Colonic mucosa (tissue), 4 donors: ENCODE measurements at regions not wholly inside any gene's neighbourhood (a gene's known extent, or its start where the extent isn't known, plus 50 kb on each side); places are given as distances from the start of the nearest gene placed in this dataset.

ENCODE experiments used
- DNase-seq: peaks from one replicate; pipeline ENCODE4 v3.0.0-alpha.2; 2020
- H3K27ac ChIP-seq: fragments of 200-600 bp; one replicate; pipeline ENCODE4 v1.8.0; 2021
- H3K27me3 ChIP-seq: fragments of 200-600 bp; one replicate; pipeline ENCODE4 v1.8.0; 2021
- H3K36me3 ChIP-seq: fragments of 200-600 bp; one replicate; pipeline ENCODE4 v1.8.0; 2021
- H3K4me1 ChIP-seq: fragments of 200-600 bp; one replicate; pipeline ENCODE4 v1.8.0; 2021; ENCODE audit warnings: mild to moderate bottlenecking
- H3K4me3 ChIP-seq: fragments of 200-600 bp; one replicate; pipeline ENCODE4 v1.8.0; 2021
- H3K9ac ChIP-seq, 2 donors: one replicate each; pipeline ENCODE4 v1.7.0; 2013; ENCODE audit warnings: control low read depth in 2 of 2, low read depth in 2 of 2, low read length in 2 of 2
- H3K9me3 ChIP-seq: fragments of 200-600 bp; one replicate; pipeline ENCODE4 v1.8.0; 2021
- CTCF ChIP-seq: fragments of 200-600 bp; IDR thresholded peaks from one replicate; pipeline ENCODE4 v1.8.0; 2022; ENCODE audit warnings: antibody characterized with exemption, mild to moderate bottlenecking
- intact Hi-C: fragments of 100-400 bp; cut with DNase I; formaldehyde crosslinking; loops from one replicate; pipeline ENCODE4 v1.14.1; 2022
- donor health status: healthy.
- donor health status: DM: no; HTN: no; CAD: no.
- donor health status: DM: no; HTN: no; CAD: no.

GRCh38 chr11:82560836-82561235 lies 172.8 kb downstream of the FAM181B start:
- Histone ChIP-seq H3K9ac (no peak overlapping the region), H3K4me1 (no peaks in the 10 kb centered on the region), H3K27ac (no peak overlapping the region), H3K9me3 (no peaks in the 10 kb centered on the region), H3K4me3 (no peak overlapping the region), H3K36me3 (no peaks in the 10 kb centered on the region), H3K27me3 (no peaks in the 10 kb centered on the region)
- no peak for DNase-seq
- no peak for TF ChIP-seq CTCF
- intact Hi-C loops = no loop called here

- no peaks in the 10 kb centered on the region for H3K4me1 ChIP-seq
- H3K4me3 ChIP-seq = no peak overlapping the region
- intact Hi-C loops = no loop called here
- no peaks in the 10 kb centered on the region for H3K36me3 ChIP-seq
- no peak for TF ChIP-seq CTCF
- H3K9ac ChIP-seq = no peak overlapping the region
- H3K27ac ChIP-seq = no peak overlapping the region
- H3K9me3 ChIP-seq = no peaks in the 10 kb centered on the region
- DNase-seq = no peak
- H3K27me3 ChIP-seq = no peaks in the 10 kb centered on the region
Observed at GRCh38 chr11:82559609-82560008, 174.1 kb downstream of the FAM181B start.

- no peak for TF ChIP-seq CTCF
- intact Hi-C loops = no loop called here
- no peak for DNase-seq
Observed at GRCh38 chr11:82557274-82557673, 176.4 kb downstream of the FAM181B start.

GRCh38 chr11:82556210-82556609 lies 177.5 kb downstream of the FAM181B start:
- H3K9ac ChIP-seq = no peak overlapping the region
- H3K4me3 ChIP-seq = no peak overlapping the region
- no peak overlapping the region for H3K27ac ChIP-seq
- no peak for TF ChIP-seq CTCF
- no peak for DNase-seq
- H3K36me3 ChIP-seq = no peaks in the 10 kb centered on the region
- intact Hi-C loops = no loop called here
- H3K4me1 ChIP-seq = no peaks in the 10 kb centered on the region
- no peaks in the 10 kb centered on the region for H3K9me3 ChIP-seq
- no peaks in the 10 kb centered on the region for H3K27me3 ChIP-seq

More at GRCh38 chr11:82557274-82557673, 176.4 kb downstream of the FAM181B start:
- Histone ChIP-seq H3K36me3 (no peaks in the 10 kb centered on the region), H3K9ac (no peak overlapping the region), H3K4me3 (no peak overlapping the region), H3K27ac (no peak overlapping the region), H3K4me1 (no peaks in the 10 kb centered on the region), H3K9me3 (no peaks in the 10 kb centered on the region), H3K27me3 (no peaks in the 10 kb centered on the region)

- H3K9ac ChIP-seq = no peak overlapping the region
- no peak for TF ChIP-seq CTCF
- DNase-seq = no peak
- H3K4me1 ChIP-seq = no peaks in the 10 kb centered on the region
- intact Hi-C loops = no loop called here
- no peaks in the 10 kb centered on the region for H3K27me3 ChIP-seq
- H3K27ac ChIP-seq = no peak overlapping the region
- H3K36me3 ChIP-seq = no peaks in the 10 kb centered on the region
- no peaks in the 10 kb centered on the region for H3K9me3 ChIP-seq
- no peak overlapping the region for H3K4me3 ChIP-seq
Observed at GRCh38 chr11:82546661-82547557, 186.8 kb downstream of the FAM181B start.
